Neural cell (in vitro differentiated cells): ENCODE measurements at regions not wholly inside any gene's neighbourhood (a gene's known extent, or its start where the extent isn't known, plus 50 kb on each side); places are given as distances from the start of the nearest gene placed in this dataset.

Experiments
- H2AFZ ChIP-seq: fragments of 200-600, 300-800 bp; sonication (generic), shearing (Covaris generic); 2 replicates; pipeline ENCODE4 v1.6.0; 2014; ENCODE audit warnings: low read depth, mild to moderate bottlenecking, antibody characterized with exemption, low read length, moderate library complexity
- H3F3A ChIP-seq: fragments of 200-600 bp; shearing (Covaris generic); 2 replicates; pipeline ENCODE4 v1.6.1; 2016; ENCODE audit warnings: mild to moderate bottlenecking, moderate library complexity, mixed read lengths, antibody characterized with exemption, low read length; ENCODE audit not compliant: insufficient read depth, poor library complexity, severe bottlenecking
- H3K27ac ChIP-seq: fragments of 200-600, 300-800 bp; sonication (generic), shearing (Covaris generic); 2 replicates; pipeline ENCODE4 v1.5.1; 2014; ENCODE audit warnings: mild to moderate bottlenecking, low read length, moderate library complexity
- H3K27me3 ChIP-seq: fragments of 300-800, 200-600 bp; sonication (generic), shearing (Covaris generic); 2 replicates; pipeline ENCODE4 v1.6.0; 2014; ENCODE audit warnings: mild to moderate bottlenecking, low read depth, low read length, moderate library complexity; ENCODE audit not compliant: insufficient read depth
- H3K36me3 ChIP-seq: fragments of 300-800, 200-600 bp; sonication (generic), shearing (Covaris generic); 2 replicates; pipeline ENCODE4 v1.5.1; 2014; ENCODE audit warnings: mild to moderate bottlenecking, antibody characterized with exemption, low read length, moderate library complexity; ENCODE audit not compliant: insufficient read depth
- H3K4me2 ChIP-seq: fragments of 300-800, 200-600 bp; sonication (generic), shearing (Covaris generic); 2 replicates; pipeline ENCODE4 v1.6.0; 2014; ENCODE audit warnings: mild to moderate bottlenecking, low read length
- H3K4me3 ChIP-seq: fragments of 300-800, 200-600 bp; sonication (generic), shearing (Covaris generic); 2 replicates; pipeline ENCODE4 v1.5.1; 2014; ENCODE audit warnings: mild to moderate bottlenecking, low read length, moderate library complexity
- H3K79me2 ChIP-seq: fragments of 200-600 bp; shearing (Covaris generic); replicated peaks from 2 replicates; pipeline ENCODE4 v1.6.0; 2014; ENCODE audit warnings: mild to moderate bottlenecking, low read length, moderate library complexity; ENCODE audit not compliant: insufficient read depth
- H3K9ac ChIP-seq: fragments of 300-800, 200-600 bp; sonication (generic), shearing (Covaris generic); 2 replicates; pipeline ENCODE4 v1.6.1; 2016; ENCODE audit warnings: mild to moderate bottlenecking, low read length, mixed read lengths
- H3K9me2 ChIP-seq: fragments of 200-600 bp; shearing (Covaris generic); 2 replicates; pipeline ENCODE4 v1.6.1; 2016; ENCODE audit warnings: mild to moderate bottlenecking, low read length, mixed read lengths; ENCODE audit not compliant: insufficient read depth
- H3K9me3 ChIP-seq: fragments of 200-600, 300-800 bp; sonication (generic), shearing (Covaris generic); 2 replicates; pipeline ENCODE4 v1.6.1; 2016; ENCODE audit warnings: mild to moderate bottlenecking, mixed run types, low read length, moderate library complexity, mixed read lengths
- H4K20me1 ChIP-seq: fragments of 200-600 bp; shearing (Covaris generic); 2 replicates; pipeline ENCODE4 v1.6.1; 2016; ENCODE audit warnings: mild to moderate bottlenecking, mixed run types; ENCODE audit not compliant: insufficient read depth
- CTCF ChIP-seq: fragments of 450-650 bp; IDR thresholded peaks from 2 replicates; pipeline ENCODE4 v1.5.1; 2014; ENCODE audit warnings: antibody characterized with exemption, mild to moderate bottlenecking, moderate library complexity; ENCODE audit not compliant: poor library complexity, severe bottlenecking
- EP300 ChIP-seq: fragments of 450-650 bp; conservative IDR thresholded peaks from 2 replicates; pipeline ENCODE4 v1.6.1; 2014; ENCODE audit warnings: antibody characterized with exemption, mild to moderate bottlenecking, moderate library complexity; ENCODE audit not compliant: poor library complexity, severe bottlenecking
- EZH2 ChIP-seq: fragments of 200-600, 300-800 bp; shearing (Covaris generic), sonication (generic); IDR thresholded peaks from 2 replicates; pipeline ENCODE4 v1.6.1; 2014; ENCODE audit warnings: antibody characterized with exemption, low read length, borderline replicate concordance, mild to moderate bottlenecking; ENCODE audit not compliant: insufficient read depth, poor library complexity, severe bottlenecking
- MXI1 ChIP-seq: fragments of 450-650 bp; conservative IDR thresholded peaks from 2 replicates; pipeline ENCODE4 v1.6.1; 2014; ENCODE audit warnings: antibody characterized with exemption, mild to moderate bottlenecking; ENCODE audit not compliant: poor library complexity, severe bottlenecking
- POLR2AphosphoS5 ChIP-seq: IDR thresholded peaks from 2 replicates; pipeline ENCODE4 v1.6.1; 2012
- RAD21 ChIP-seq: fragments of 450-650 bp; conservative IDR thresholded peaks from 2 replicates; pipeline ENCODE4 v1.6.1; 2014; ENCODE audit warnings: antibody characterized with exemption, mild to moderate bottlenecking, moderate library complexity
- REST ChIP-seq: IDR thresholded peaks from 2 replicates; pipeline ENCODE4 v1.6.1; 2012; ENCODE audit warnings: borderline replicate concordance
- SMC3 ChIP-seq: fragments of 450-650 bp; conservative IDR thresholded peaks from 2 replicates; pipeline ENCODE4 v1.6.1; 2014; ENCODE audit warnings: antibody characterized with exemption, mild to moderate bottlenecking, moderate library complexity; ENCODE audit not compliant: poor library complexity
- TAF1 ChIP-seq: IDR thresholded peaks from 2 replicates; pipeline ENCODE4 v1.6.1; 2012; ENCODE audit warnings: low read depth

DNA sequence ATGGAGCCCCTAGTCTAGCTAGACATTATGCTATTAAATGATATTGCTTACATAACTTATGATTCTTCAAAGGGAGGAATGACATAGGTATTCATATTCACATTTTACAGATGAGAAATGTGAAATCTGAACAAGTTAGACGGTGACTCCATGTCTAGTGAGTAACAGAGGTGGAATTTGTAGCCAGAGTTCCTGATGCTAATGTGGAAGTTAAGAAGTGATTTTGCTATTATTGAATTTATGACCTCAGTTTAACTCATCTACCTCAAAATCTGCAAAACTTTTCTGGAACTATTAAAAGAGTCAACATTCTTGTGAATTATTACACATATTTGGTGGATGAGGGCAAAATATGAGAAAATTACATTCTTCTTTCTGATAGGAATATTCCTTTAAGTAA is 347.6 kb upstream of the MMS22L start:
- H4K20me1 ChIP-seq, result no peaks in the 10 kb centered on the region
- H2AFZ ChIP-seq, result no peak overlapping the region
- no peaks in the 10 kb centered on the region for H3K36me3 ChIP-seq
- TF ChIP-seq SMC3, result no peak
- no peak for TF ChIP-seq EP300
- TF ChIP-seq POLR2AphosphoS5, result no peak
- TF ChIP-seq RAD21, result no peak
- TF ChIP-seq REST, result no peak
- TF ChIP-seq CTCF, result no peak
- TF ChIP-seq MXI1, result no peak
- TF ChIP-seq TAF1, result no peak
- no peak for TF ChIP-seq EZH2
- H3K4me3 ChIP-seq, result no peak overlapping the region
- H3F3A ChIP-seq, result no peaks in the 10 kb centered on the region
- H3K9me3 ChIP-seq, result no peaks in the 10 kb centered on the region
- H3K9me2 ChIP-seq, result no peaks in the 10 kb centered on the region
- no peak overlapping the region for H3K27ac ChIP-seq
- no peak overlapping the region for H3K9ac ChIP-seq
- no peak overlapping the region for H3K4me2 ChIP-seq
- H3K27me3 ChIP-seq, result no peaks in the 10 kb centered on the region
- no peaks in the 10 kb centered on the region for H3K79me2 ChIP-seq

- H3K4me3 ChIP-seq, result no peak overlapping the region
- no peaks in the 10 kb centered on the region for H3K9me3 ChIP-seq
- H3K9me2 ChIP-seq, result no peaks in the 10 kb centered on the region
Observed at GRCh38 chr6:97632341-97632740, 349.3 kb upstream of the MMS22L start.

More at GRCh38 chr6:97632341-97632740, 349.3 kb upstream of the MMS22L start:
- Histone ChIP-seq H2AFZ (no peak overlapping the region), H3K9ac (no peak overlapping the region), H3K27me3 (no peaks in the 10 kb centered on the region), H4K20me1 (no peaks in the 10 kb centered on the region), H3K27ac (no peak overlapping the region), H3K36me3 (no peaks in the 10 kb centered on the region), H3F3A (no peaks in the 10 kb centered on the region), H3K4me2 (no peak overlapping the region), H3K79me2 (no peaks in the 10 kb centered on the region)
- TF ChIP-seq MXI1 (no peak), SMC3 (no peak), REST (no peak)
